ENCODE measurements at regions not wholly inside any gene's neighbourhood (a gene's known extent, or its start where the extent isn't known, plus 50 kb on each side); places are given as distances from the start of the nearest gene placed in this dataset.

GRCh38 chr5:175805256-175806011 lies 65.9 kb upstream of the CPLX2 start:
- DNase-seq, result no peak

- DNase-seq, result no peak
Observed at GRCh38 chr5:175808711-175809110, 62.7 kb upstream of the CPLX2 start.

GRCh38 chr5:175809531-175810121 lies 61.8 kb upstream of the CPLX2 start:
- no peak for DNase-seq

DNA sequence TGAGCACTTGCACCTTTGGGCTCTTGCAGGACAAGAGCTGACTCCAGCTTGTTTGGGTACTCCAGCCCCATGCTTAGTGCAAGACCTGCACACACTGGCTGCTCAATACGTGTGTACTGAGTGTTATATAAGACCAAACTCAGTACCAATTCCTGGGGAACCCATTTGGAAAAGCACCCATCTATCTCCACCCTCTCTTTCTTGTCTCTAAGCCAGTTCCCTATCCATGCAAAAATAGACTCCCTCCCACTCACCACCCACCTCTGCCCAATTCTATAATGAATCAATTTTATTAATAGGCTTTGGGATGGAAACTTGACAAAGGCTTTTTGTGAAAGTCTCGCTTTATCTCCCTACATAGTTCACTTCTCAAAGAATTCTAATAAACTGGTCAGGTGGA lies 60.9 kb upstream of the CPLX2 start:
- DNase-seq, result no peak

- DNase-seq, result no peak
Observed at GRCh38 chr5:175811589-175811988, 59.8 kb upstream of the CPLX2 start.

DNA sequence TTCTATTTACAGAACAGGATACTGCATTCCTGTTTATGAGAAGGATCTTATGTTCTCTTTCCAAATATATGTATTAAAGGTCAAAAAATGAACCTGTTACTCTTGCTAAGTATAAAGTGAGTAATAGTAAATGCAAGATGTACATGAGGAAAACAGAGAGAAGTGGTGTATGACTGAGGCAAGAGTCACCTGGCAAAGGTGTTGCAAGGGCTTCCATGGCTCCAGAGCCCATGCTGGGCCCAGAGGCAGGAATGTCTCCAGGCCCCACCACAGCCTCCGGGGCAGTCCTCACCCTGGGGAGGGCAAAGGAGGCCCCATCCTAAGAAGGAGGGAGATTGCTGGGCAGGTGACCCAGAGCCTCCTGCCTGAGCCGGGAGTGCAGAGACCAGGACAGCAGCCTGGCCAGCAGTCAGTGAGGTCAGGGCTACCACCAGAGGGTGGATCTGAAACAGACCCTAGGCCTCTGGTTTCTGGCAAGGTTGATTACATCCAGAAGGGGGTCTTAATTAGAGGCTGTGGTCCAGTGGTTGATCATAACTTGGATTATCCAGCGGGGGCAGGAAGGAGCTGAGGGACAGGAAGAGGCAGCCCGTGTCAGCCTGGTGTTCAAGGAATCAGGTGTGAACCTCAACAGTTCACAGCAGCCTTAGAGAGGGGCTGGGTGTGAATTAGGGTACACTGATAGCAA lies 57.3 kb upstream of the CPLX2 start:
- no peak for DNase-seq

GRCh38 chr5:175814691-175815090 lies 56.7 kb upstream of the CPLX2 start:
- DNase-seq, result no peak

GRCh38 chr5:175815126-175815913 lies 56.1 kb upstream of the CPLX2 start:
- no peak for DNase-seq

DNA sequence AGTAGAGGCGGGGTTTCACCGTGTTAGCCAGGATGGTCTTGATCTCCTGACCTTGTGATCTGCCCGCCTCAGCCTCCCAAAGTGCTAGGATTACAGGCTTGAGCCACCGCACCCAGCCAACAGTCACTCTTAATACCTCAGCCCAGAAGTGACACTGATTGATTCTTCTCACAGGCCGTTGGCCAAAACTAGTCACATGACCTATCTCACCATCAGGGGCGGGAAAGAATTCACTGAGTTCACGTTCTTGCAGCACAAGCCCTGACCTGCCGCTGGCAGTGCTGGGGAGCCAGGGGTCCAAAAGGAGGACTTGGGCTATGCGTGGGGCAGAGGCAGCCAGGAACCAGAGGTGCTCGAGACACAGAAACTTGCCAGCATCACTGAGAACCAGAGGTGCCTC lies 55.0 kb upstream of the CPLX2 start:
- DNase-seq, result no peak

- DNase-seq, result no peak
Observed at GRCh38 chr5:175819090-175819425, 52.3 kb upstream of the CPLX2 start.

- no peak for DNase-seq
Observed at GRCh38 chr5:175820230-175820629, 51.1 kb upstream of the CPLX2 start.
